Activated effector memory CD4-positive, alpha-beta T cell treated with anti-CD3 and anti-CD28 coated beads, Interleukin-2, amount 50 U/mL, for 16 hours (primary cell): ENCODE measurements at regions not wholly inside any gene's neighbourhood (a gene's known extent, or its start where the extent isn't known, plus 50 kb on each side); places are given as distances from the start of the nearest gene placed in this dataset.

Experiments
- DNase-seq: peaks from one replicate; pipeline ENCODE4 v3.0.0-alpha.2; 2020

DNA sequence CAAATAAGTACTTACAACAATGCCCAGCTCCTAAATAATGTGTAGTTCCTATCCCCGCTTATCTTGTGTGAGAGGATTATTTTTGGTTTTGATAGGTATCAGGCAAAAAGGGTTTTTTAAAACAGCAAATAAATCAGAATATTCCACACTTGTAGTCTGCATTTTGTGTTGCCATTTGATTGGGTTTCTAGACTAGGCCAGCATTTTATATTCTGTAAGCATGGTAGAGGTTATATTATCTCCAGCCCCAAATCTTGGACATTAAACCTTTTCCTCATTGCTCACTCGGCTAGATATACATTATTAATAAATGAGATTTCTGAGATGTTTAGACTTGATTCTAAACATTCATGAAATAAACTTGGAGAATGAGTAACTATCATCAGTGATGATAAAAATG lies 165.7 kb upstream of the C1orf21 start:
- DNase-seq, result no peak

DNA sequence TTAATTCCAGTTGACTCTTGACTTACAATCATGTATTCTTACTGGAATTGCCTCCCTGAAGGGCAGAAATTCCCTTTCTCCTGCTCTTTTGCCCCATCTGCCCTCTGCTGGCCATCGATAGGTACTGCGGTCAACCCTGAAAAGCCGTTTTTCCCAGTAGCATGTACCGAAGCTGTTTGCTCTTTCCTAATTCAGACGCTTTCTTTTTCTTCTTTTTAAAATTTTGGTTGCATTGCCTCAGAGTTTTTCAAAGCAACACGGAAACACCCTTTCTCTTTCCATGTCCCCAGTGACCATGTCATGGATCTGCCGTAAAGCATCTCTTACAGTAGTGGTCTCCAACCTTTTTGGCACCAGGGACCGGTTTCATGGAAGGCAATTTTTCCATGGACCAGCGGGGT lies 164.2 kb upstream of the C1orf21 start:
- DNase-seq, result peak; percentile 75

DNA sequence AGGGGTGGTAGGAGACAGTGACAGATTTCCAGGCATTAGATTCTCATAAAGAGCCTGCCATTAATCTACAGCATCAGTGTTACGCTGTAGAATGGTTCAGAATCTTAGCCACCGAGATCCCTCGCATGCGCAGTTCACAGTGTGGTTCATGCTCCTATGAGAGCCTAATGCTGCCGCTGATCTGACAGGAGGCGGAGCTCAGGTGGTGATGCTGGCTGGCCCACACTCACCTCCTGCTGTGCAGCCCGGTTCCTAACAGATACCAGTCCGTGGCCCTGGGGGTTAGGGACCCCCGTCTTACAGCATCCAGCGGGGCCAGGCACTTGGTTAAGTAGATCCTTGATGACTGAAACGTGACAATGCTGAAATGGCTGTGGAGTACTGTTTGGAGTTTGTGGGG lies 163.6 kb upstream of the C1orf21 start:
- peak; percentile 67 for DNase-seq

DNA sequence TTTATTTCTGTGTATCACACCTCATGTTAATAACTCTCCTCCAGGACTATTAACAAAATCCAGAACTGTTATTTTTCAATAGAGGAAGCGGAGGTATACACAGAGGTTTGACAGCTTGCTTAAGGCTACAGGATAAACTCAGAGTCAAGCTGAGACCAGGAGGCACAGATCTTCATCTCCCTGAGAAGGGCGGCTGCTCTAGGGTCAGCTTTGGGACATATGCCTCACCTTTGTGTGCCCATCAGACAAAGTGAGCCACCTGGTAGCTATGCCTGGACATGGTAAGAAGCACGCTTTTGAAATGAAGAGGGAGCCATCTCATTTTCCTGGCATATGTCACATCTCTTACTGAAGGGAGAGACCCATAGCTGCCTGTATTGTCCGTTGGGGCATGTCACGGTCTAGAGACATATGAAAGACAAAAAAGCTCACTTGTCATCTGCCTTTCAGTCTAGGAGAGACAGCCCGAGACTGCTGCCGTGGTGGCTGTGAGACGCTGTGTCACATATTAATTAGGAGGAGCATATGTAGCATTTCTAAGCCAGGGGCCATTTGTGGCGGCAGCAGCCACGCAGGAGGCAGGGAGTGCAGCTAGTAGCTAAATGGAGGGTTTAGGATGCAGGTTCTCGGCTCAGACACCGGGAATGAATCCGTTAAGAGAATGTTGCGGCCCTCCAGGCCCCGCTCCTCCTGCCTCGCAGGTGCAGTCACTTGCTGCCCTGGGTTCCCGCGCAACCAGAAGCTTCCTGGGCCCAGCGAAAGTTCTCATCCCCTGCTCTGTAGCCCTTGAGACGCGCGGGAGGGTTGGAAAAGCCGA lies 161.3 kb upstream of the C1orf21 start:
- DNase-seq, result no peak

DNA sequence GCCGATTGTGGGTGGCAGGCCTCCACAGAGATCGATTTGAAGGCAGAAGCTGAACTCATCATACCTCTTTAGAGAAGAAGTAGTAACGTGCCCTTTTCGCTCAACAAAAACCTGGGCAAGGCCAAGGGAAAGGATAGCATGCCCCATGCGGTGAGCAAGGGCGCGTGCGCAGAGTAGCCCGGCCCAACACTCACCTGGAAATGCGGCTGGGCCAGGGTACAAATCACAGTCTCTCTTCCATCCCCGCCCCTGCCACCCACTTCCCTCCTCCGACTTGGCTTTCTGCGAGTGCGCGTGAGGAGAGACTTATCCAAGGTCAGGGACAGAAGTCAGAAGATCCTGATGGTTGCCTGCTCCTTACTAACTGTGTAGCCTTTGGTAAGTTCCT lies 160.7 kb upstream of the C1orf21 start:
- no peak for DNase-seq

DNA sequence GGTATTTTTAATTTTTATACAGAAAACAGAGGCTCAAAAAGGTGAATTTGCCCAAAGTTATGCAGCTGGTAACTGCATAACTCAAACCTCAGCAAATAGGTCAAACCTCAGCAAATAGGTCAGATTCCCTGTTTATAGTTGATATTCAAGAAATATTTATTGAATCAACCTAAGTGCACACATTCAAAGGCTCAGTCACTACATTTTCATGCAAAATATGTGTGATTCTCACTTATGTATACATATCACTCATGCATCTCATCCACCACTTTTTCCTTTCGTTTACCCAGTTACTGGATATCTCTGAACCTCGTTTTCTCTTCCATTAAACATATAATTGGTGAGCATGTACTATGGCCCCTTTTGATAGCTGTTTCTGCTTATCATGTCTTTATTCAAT lies 158.3 kb upstream of the C1orf21 start:
- no peak for DNase-seq

DNA sequence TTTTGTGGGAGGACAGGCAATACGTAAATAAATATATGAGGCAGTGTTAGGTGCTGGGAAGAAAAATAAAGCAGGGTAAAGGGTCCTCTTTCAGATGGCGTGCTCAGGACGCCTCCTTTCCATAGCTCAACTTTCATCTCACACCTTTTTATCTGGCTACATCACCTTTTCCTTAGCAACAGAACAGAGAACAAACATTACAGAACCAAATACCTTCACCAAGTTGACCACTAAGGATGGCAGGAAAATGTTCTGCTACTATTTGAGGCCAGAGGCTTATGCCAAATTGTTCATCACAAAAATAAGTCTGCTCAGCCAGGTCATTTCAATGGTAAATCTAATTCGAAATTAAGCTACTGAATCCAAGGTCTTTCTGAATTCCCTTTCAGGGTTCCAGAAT lies 149.2 kb upstream of the C1orf21 start:
- DNase-seq, result no peak

DNA sequence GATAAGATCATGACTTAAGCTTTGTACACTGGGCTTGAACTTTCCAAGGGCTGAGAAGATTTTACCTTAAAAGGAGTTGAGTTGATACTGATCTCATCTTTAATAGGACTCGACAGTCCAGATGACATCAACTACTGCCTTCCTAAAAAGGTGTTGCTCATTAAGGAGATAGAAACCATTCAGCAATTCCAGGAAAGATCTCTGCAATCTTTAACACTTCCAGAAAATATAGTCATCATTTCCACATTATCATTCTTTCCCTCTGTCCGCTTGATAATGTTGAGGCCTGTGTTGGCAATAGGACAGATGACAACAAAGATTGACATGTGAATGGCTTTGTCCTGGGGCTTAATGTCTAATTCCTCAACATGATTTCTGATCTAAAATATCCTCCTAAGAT lies 145.4 kb upstream of the C1orf21 start:
- no peak for DNase-seq

DNA sequence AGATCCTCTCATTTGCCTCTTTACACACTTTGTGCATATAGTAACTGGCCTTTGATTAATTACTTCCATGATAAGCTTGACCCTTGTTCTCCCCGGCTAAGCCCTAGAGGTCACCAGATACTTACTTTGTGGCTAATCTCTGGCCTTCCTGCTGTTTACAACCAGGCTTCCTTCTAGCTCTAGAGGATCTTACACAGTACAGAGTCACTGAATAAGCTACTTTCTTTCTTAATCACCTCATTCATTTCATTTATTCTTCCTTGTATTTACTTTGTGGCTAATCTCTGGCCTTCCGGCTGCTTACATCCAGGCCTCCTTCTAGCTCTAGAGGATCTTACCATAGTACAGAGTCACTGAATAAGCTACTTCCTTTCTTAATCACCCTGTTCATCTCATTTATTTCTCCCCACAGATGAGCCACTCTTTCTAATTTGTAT lies 144.3 kb upstream of the C1orf21 start:
- DNase-seq, result no peak

DNA sequence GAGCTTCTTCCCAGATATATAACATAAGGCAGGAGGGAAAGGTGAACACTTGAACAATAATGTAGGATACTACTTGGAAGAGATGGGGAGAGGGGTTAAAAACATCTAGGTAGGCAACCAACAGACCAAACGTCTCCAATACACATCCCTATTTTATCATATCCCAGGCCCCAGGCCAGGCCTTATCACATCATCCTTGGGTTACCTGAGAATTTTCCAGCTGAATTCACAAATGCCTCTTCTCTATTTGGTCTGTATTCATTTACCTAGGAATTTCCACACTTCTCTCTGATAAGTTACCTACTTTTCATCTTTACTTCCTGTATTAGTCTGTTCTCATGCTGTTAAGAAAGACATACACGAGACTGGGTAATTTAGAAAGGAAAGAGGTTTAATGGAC lies 141.9 kb upstream of the C1orf21 start:
- no peak for DNase-seq

DNA sequence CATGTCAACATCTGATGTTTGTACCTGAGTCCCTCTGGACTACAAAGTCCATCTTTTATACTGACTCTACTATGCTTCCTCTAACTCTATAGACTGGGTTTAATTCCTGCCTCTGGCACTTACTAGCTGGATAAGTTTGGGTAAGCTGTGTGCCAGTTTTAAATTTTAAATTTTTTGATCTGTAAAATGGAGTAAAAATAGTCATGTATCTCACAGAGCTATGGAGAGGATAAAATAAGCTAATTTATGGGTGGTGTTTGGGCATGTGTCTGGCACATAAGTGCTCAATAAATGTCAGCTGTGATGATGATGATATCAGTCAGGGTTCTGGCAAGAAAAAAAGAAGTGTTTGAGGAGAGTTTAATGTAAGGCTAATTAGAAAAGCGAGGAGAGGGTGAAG lies 139.2 kb upstream of the C1orf21 start:
- no peak for DNase-seq

DNA sequence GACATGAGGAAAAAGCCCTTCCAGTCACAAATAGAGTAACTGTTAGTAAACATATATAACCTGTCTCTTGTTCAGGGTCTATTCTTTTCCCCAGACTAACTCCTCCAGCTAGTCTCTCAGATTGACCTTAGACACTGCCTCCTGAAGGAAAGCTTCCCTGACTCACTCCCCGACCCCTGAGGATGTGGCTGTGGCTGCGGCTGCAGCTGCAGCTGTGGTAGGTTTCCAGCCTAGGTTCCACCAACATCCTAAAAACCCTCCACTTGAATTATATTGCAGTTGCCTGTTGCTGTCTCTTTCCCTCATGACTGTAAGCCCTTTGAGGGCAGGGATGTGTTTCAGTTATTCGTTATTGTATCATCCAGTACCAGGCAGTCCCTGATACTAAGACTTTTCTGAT lies 132.9 kb upstream of the C1orf21 start:
- DNase-seq, result no peak

DNA sequence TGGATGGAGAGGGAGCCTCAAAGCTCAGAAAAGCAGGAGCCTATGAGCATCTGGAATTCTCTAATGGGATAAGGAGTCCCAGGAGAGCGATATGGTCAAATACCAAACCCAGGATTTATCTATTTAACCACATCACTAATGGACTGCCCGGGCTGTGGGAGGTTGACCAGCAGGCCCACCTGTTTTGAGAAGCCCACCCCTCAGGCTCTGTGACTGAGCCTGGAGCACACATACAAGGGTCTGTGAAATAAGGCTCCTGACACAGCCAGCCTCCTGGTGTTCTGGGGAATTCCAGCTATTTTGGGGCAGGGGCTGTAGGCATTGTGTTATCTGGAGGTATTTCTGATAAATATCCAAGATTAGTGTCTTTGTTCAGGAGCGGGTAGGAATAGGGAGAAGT lies 132.0 kb upstream of the C1orf21 start:
- no peak for DNase-seq

DNA sequence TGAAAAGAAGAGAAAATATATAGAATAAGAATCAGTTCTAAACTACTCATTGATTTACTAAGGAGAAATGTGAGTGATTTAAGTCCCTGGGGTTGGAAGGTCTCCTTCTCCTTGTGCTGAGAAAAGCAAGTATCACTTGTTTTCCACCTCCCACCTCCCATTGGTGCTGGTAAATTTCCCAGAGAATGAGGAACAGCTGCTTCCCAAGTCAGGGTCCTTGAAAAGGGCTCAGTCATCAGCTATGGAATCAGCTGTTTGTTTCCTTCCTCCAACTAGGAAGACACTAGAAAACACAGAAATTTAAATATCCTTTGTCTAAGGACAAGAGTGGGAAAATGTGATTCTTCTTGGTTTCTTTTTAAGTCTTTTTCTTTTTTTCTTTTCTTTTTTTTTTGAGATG lies 131.3 kb upstream of the C1orf21 start:
- DNase-seq, result no peak

DNA sequence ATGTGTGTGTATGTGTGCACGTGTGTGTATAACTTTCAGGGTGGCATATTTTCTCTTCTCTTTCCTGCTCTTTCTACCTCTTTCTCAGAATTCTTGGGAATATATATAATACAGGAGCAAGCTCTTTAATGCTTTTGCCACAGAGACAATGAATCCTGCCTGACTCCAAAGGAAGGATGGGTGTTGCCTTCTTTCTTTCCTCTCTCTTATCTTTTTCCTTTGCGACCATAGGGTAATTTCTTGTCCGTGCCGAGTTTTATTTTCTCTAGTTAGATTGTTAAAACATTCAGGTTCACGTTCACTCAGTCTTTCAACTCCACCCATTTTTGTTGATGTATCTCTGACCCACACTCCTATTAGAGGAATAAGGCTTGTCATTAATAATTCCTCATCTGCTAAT lies 129.0 kb upstream of the C1orf21 start:
- no peak for DNase-seq

DNA sequence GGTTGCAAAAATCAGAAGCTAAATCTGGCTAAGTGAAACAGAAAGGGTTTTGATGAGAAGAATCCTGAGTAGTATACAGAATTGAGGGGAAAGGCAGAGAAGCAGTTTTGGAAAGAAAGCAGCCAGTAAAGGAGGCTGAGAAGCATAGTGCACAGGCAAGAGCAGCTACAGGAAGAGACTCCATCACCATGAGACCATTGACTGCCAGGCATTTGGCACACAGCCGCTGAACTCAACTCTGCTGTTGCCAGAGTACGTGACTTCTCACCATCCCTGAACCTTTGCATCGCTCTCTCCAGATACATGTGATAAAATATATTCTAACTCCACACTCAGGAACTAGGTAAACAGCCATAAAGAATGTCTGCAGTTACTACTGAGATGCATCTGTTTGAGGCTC lies 128.3 kb upstream of the C1orf21 start:
- no peak for DNase-seq

DNA sequence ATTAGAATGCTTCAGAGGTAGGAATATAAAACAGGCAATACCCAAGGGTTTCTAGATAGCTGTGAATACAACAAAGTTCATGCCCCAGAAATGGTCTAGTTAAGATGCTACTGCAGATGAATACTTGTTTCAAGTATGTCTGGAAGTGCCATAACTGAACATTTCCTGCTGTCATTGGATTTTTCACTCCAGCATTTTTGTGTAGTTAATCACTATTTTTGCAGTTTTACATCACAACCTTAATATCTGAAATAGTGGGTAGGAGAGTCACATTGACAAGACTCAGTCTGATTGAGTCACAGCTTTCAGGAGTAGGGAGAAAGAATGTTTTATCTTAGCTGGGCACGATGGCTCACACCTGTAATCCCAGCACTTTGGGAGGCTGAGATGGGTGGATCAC lies 126.4 kb upstream of the C1orf21 start:
- no peak for DNase-seq

DNA sequence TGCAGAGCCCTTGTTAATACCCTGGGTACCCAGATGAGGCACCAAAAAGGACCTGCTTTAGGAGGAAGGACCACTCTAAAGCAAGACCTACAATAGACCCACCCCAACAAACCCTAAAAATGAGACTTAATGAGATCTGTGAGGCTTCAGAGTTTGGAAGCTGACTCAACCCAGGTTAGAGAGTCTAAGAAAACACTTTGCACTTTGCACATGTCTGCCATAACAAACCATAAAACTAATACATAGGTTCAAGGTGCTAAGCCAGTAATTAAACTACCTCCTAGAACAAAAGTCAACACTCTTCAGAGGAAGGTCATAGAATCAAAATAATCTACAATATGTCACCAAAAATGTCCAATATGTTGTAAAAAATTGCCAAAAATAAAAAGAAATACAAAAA lies 124.7 kb upstream of the C1orf21 start:
- DNase-seq, result no peak

DNA sequence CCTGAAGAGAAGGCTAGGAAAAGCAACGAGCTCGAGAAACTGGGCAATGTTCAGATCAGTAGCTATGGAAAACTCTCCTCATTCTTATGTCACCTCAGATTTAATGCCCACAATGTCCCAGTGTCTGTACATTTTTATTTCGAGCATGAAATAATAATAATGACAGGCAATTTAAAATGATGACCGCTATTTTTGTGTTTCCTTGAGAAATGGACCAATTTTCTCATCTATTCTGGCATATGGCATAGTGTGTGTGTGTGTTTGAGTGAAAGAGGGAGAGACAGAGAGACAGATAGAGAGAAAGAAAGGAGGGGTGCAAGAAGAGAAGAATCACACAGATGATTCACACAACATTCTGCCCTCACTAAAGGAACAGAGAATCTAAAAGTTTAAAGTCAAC lies 119.1 kb upstream of the C1orf21 start:
- no peak for DNase-seq

DNA sequence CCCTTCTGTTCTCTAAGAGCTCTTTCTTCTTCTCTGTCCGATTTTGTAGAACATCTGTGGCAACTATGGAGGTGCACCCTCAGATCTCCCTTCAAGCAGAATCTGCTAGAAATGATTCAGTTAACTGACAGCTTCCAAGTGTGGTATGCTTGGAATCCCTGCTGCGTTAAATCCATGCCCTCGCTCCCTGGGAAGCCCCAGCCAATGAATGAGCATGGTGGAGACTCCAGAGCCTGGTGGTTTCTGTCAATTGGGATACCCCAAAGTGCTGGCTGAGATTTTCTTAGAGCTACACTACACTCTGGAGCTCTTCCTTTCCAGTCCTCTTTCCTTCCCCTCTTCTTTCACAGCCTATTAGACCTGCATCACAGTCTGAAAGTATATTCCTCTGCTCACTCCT lies 116.3 kb upstream of the C1orf21 start:
- DNase-seq, result no peak

DNA sequence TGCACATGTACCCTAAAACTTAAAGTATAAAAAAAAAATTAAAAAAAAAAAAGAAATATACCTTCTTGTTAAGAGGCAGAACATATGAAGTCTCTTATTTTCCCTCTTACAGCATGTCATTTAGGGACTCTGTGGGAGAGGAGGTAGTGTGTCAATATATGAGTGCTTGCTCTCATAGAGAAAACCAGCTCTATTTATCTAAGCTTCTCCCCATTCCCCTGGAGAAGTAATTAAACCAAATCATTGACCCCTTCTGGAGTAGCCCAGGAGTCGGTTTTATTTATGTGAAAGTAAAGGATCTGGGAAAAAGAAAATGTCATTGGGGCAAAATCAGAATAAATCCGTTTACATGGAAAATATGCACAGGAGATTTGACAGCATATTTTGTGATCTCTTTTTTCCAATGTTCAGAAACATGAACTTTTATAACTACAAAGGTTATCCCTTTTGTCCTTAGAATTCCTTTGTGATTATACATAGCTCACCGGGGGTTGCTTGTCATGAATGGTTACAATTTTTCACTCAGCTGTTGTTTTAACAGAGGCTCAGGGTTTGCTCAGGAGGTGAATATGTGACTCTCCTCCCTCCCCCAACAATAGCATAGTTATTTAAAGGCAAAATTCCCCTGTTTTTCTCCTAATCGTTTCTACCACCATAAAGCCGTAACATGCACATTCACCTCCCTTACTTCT lies 114.5 kb upstream of the C1orf21 start:
- DNase-seq, result no peak

DNA sequence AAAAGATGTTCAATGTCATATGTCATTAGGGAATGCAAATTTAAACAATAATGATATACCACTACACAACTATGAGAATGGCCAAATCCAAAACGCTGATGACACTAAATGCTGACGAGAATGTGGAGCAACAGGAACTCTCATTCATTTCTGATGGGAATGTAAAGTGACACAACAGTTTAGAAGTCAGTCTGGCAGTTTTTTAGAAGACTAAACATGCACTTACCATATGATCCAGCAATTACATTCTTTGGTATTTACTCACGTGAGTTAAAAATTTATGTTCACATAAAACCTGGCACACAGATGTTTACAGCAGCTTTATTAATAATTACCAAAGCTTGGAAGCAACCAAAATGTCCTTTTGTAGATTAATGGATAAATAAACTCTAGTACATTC lies 110.4 kb upstream of the C1orf21 start:
- no peak for DNase-seq

DNA sequence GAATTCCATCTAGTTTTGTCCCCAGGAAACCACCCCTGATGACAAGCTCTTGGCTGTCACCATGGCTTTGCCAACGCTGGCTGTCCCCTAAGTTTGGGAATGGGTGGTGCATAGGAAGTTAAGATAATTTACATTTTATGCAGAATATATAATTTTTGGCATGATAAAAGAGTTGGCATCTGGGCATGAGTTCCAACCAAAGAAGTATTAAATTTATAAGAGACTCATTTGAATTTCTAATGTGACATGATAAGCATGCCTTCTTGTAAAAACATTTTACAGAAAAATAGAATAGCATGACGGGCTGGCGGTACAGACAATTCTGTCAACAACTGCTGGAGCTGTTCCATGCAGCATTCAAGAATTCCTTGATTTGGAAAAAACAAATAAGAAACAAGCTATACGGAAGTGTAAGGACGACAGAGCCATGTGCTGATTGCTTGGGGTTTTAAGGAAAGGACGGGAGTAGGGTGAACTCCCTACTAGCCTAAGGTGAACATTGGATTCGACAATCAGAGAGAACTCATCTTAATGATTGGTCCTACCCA lies 106.8 kb upstream of the C1orf21 start:
- DNase-seq, result no peak

DNA sequence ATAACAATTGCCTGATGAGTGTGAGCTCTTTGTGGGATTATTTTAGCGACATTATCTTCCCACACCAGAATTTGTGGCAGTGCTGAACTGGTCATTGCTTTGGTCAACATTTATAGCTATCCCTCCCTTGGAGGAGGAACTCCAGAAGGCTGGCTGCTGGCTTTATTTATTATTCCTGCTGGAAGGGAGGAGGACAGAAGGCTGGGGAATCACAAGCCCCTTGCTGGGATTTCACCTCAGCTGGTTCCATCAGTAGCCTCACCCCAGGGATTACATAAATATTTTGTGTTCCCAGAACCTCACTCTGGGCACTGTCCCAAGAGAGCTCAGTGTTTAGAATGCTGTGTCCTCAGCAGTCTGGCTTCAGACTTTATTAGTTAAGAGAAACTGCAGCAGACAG lies 102.8 kb upstream of the C1orf21 start:
- DNase-seq, result no peak

DNA sequence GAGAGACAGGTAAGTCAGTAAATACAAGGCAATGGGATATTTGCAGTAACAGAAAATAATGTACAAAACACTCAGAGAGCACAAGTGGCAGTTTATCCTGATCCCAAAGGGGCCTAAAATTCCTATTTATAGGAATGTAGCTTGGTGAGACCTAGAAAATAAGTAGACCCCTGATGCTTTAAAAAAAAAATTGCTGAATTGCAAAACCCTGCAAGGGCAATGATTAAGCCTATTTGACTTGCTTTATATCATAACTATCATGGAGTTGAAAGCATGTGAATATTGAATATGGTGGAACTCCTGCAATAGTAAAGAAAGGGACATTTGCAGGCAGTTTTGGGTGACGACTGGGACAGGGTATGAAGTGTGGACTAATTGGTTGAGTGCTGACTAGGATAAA lies 101.9 kb upstream of the C1orf21 start:
- no peak for DNase-seq
